ENCODE measurements at regions not wholly inside any gene's neighbourhood (a gene's known extent, or its start where the extent isn't known, plus 50 kb on each side); places are given as distances from the start of the nearest gene placed in this dataset.

DNA sequence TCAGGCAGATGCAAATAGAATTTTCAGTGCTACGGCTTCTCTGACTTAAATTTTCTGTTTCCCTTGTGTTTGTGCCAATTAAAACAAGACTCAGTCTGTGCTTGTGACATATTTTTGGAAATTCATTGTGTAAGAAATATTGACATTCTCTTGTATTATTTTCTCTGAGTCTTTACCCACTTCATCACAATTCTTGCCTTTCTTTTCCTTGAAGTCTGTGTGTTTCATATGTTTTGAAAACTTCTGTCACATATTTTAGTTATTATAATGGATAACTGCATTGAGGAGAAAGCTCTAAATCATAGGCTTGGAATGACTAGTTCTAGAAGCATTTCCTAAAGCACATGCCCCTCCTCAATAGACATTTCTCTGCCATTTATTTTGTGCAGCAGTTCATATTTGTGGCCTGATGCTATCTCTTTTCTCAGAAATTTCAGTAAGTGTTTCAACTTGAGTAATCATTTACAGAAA is 206.6 kb downstream of the PALM2AKAP2 start:
- peak; percentile 98 for DNase-seq (ENCODE audit: low read depth)
- TF ChIP-seq CTCF (conservative IDR thresholded peaks at IDR 0.05; ENCODE audit: low read length) = no peak
- H3K4me3 ChIP-seq (ENCODE audit: low read length) = no peak overlapping the region

GRCh38 chr9:109989296-109989695 is 209.3 kb downstream of the PALM2AKAP2 start:
- H3K4me3 ChIP-seq (ENCODE audit: low read length) = no peak overlapping the region
- DNase-seq (ENCODE audit: low read depth) = peak; percentile 93
- no peak for TF ChIP-seq CTCF (conservative IDR thresholded peaks at IDR 0.05; ENCODE audit: low read length)

DNA sequence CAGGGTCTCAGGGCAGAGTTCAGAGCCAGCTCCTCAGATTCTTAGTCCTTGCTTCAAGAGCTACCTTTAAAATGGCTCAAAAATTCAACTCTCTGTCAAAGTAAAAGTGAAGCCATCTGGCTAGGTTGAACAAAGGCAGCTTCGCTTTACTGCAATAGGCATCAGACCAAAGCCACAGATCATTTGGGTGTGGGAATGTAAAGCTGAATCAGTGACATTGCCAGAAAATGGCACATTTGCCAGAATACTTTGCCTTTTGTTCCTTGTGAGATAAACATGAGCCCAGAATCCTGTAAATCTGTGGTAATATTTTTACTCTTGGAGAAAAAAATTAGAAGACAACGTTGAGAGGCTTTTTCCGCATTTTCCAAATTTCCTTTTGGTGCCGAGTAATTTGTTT is 210.5 kb downstream of the PALM2AKAP2 start:
- DNase-seq (ENCODE audit: low read depth) = peak; percentile 84
- H3K4me3 ChIP-seq (ENCODE audit: low read length) = no peak overlapping the region
- TF ChIP-seq CTCF (conservative IDR thresholded peaks at IDR 0.05; ENCODE audit: low read length) = no peak

DNA sequence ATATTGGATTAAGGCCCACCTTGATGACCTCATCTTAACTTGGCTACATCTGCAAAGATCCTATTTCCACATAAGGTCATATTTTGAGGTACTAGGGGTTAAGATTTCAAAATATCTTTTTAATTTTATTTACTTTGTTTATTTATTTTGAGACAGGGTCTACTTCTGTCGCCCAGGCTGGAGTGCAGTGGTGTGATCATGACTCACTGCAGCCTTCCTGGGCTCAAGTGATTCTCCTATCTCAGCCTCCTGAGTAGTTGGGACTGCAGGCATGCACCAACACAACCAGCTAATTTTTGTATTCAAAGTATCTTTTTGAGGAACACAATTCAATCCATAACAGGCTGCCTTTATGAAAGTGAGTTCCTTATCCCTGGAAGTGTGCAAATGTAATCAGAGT is 212.3 kb downstream of the PALM2AKAP2 start:
- DNase-seq (ENCODE audit: low read depth) = no peak
- no peak for TF ChIP-seq CTCF (conservative IDR thresholded peaks at IDR 0.05; ENCODE audit: low read length)
- H3K4me3 ChIP-seq (ENCODE audit: low read length) = no peak overlapping the region

GRCh38 chr9:109993250-109993978 is 213.4 kb downstream of the PALM2AKAP2 start:
- TF ChIP-seq CTCF (conservative IDR thresholded peaks at IDR 0.05; ENCODE audit: low read length) = no peak
- DNase-seq (ENCODE audit: low read depth) = no peak
- H3K4me3 ChIP-seq (ENCODE audit: low read length) = no peak overlapping the region

DNA sequence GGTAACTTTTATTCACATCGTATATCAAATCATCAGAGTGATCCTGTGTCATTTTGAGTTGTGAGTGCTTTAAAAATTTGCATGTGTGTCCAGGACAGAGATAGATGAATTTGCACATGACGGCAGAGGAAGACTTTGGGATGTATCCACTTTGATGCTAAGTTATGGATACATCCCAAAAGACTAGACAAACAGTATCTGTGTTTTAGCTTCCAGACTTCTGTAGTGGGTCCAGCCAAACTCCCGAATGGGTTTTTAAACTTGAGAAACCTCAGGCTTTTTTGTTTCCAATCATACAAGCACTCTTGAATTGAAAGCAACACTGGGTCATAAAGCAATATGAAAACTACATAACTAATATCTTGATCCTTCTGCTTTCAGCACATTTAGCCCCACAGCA is 213.8 kb downstream of the C9orf152 start:
- H3K4me3 ChIP-seq (ENCODE audit: low read length) = no peak overlapping the region
- TF ChIP-seq CTCF (conservative IDR thresholded peaks at IDR 0.05; ENCODE audit: low read length) = no peak
- DNase-seq (ENCODE audit: low read depth) = no peak

DNA sequence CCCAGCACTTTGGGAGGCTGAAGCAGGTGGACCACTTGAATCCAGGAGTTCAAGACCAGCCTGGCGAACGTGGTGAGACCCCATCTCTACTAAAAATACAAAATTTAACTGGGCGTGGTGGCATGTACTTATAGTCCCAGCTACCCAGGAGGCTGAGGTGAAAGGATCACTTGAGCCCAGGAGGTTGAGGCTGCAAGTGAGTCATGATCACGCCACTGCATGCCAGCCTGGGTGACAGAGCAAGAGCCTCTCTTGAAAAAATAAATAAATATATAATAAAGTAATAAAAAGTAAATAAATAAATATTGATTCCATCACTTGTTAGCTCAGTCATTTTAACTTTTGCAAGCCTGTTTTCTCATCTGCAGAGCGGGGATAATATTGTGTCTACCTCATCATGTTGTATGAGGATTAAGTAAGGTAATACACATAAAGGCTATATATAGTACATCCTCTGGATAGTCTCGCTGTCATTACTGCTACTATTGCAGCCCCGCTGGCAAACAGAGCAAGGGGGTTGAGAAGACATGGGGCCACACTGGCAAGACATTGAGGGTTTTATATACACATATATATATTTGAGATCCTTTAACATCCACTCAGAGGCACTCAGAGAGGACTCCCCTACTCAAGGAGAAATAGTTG is 210.9 kb downstream of the C9orf152 start:
- no peak for TF ChIP-seq CTCF (conservative IDR thresholded peaks at IDR 0.05; ENCODE audit: low read length)
- DNase-seq (ENCODE audit: low read depth) = no peak
- no peak overlapping the region for H3K4me3 ChIP-seq (ENCODE audit: low read length)
